ENCODE measurements at regions not wholly inside any gene's neighbourhood (a gene's known extent, or its start where the extent isn't known, plus 50 kb on each side); places are given as distances from the start of the nearest gene placed in this dataset.

GRCh38 chr11:71060391-71060791, 192.0 kb downstream of the SHANK2 start:
- TF ChIP-seq ZNF155 (tag by site-specific recombination; IDR thresholded peaks at IDR 0.05): no peak
- no peak for TF ChIP-seq ZNF266 (tag by site-specific recombination; IDR thresholded peaks at IDR 0.05; ENCODE audit: low read depth)
- no peak for TF ChIP-seq ZNF23 (tag by site-specific recombination; IDR thresholded peaks at IDR 0.05; ENCODE audit: borderline replicate concordance)
- no peak for TF ChIP-seq ZNF707 (tag by site-specific recombination; IDR thresholded peaks at IDR 0.05)
- TF ChIP-seq FEZF1 (tag by site-specific recombination; IDR thresholded peaks at IDR 0.05): no peak
- no peak for TF ChIP-seq ZNF174 (tag by site-specific recombination; IDR thresholded peaks at IDR 0.05)
- no peak for TF ChIP-seq ZNF274 (IDR thresholded peaks at IDR 0.05; ENCODE audit: low read length)
- TF ChIP-seq ZNF274 (tag by site-specific recombination; IDR thresholded peaks at IDR 0.05; ENCODE audit: borderline replicate concordance): no peak
- TF ChIP-seq ZNF169 (tag by site-specific recombination; IDR thresholded peaks at IDR 0.05): no peak
- no peak for TF ChIP-seq EGR2 (tag by site-specific recombination; IDR thresholded peaks at IDR 0.05; ENCODE audit: low read depth)
- TF ChIP-seq GFI1B (tag by site-specific recombination; IDR thresholded peaks at IDR 0.05): no peak
- TF ChIP-seq ZSCAN4 (tag by site-specific recombination; IDR thresholded peaks at IDR 0.05): no peak
- no peak for TF ChIP-seq ZNF701 (tag by site-specific recombination; IDR thresholded peaks at IDR 0.05)
- TF ChIP-seq ZNF529 (tag by site-specific recombination; IDR thresholded peaks at IDR 0.05; ENCODE audit: insufficient replicate concordance): no peak
- TF ChIP-seq PATZ1 (tag by site-specific recombination; IDR thresholded peaks at IDR 0.05): no peak
- no peak for TF ChIP-seq ZNF791 (tag by site-specific recombination; IDR thresholded peaks at IDR 0.05)
- no peak for TF ChIP-seq KLF10 (tag by site-specific recombination; IDR thresholded peaks at IDR 0.05)
- TF ChIP-seq ZNF558 (tag by site-specific recombination; IDR thresholded peaks at IDR 0.05): no peak
- H3K4me3 ChIP-seq (ENCODE audit: low read depth, low read length): no peak overlapping the region
- no peaks in the 10 kb centered on the region for H3K4me1 ChIP-seq (ENCODE audit: control insufficient read depth, insufficient read depth, low read length)
- ChIA-PET CTCF (no interaction called here), POLR2A (no interaction called here)
- H3K27ac ChIP-seq (ENCODE audit: extremely low read depth, low read depth, low read length): no peak overlapping the region
- no peaks in the 10 kb centered on the region for H3K9me3 ChIP-seq (ENCODE audit: control insufficient read depth, insufficient read depth, low read depth, low read length)
- peaks cover 0 to 4% of the 10 kb centered on the region in 2 experiments; a peak in 1 of 3 replicates for H3K36me3 ChIP-seq (ENCODE audit: control insufficient read depth in 2 of 2, insufficient read depth in 1 of 2, low read length in 2 of 2)

GRCh38 chr11:71059662-71060061, 192.7 kb downstream of the SHANK2 start:
- ChIA-PET POLR2A (interaction anchor here (0.5 kb wide), 1 partner anchor 367 kb away, joined by 3 read pairs; no protein-coding TSS in a partner anchor), CTCF (no interaction called here)
- Histone ChIP-seq H3K9me3 (ENCODE audit: control insufficient read depth, insufficient read depth, low read depth, low read length) (no peaks in the 10 kb centered on the region), H3K27ac (ENCODE audit: extremely low read depth, low read depth, low read length) (no peak overlapping the region), H3K4me1 (ENCODE audit: control insufficient read depth, insufficient read depth, low read length) (no peaks in the 10 kb centered on the region), H3K36me3 (ENCODE audit: control insufficient read depth in 2 of 2, insufficient read depth in 1 of 2, low read length in 2 of 2) (peaks cover 0 to 4% of the 10 kb centered on the region in 2 experiments; a peak in 1 of 3 replicates), H3K4me3 (ENCODE audit: low read depth, low read length) (no peak overlapping the region)
- no peak for TF ChIP-seq ZNF548 (tag by site-specific recombination; IDR thresholded peaks at IDR 0.05)
- no peak for TF ChIP-seq GLI2 (tag by site-specific recombination; IDR thresholded peaks at IDR 0.05; ENCODE audit: borderline replicate concordance, low read depth)
- TF ChIP-seq ZNF843 (tag by site-specific recombination; IDR thresholded peaks at IDR 0.05): no peak
- no peak for TF ChIP-seq BCL11B (tag by site-specific recombination; IDR thresholded peaks at IDR 0.05; ENCODE audit: low read depth)
- no peak for TF ChIP-seq CTCF (tag by site-specific recombination; IDR thresholded peaks at IDR 0.05)
- TF ChIP-seq PRDM1 (tag by site-specific recombination; IDR thresholded peaks at IDR 0.05): no peak
- no peak for TF ChIP-seq ZIC2 (tag by site-specific recombination; IDR thresholded peaks at IDR 0.05)
- no peak for TF ChIP-seq HOXA7 (CRISPR knock-in tag; IDR thresholded peaks at IDR 0.05; ENCODE audit: borderline replicate concordance)
- no peak for TF ChIP-seq ZNF280C (tag by site-specific recombination; IDR thresholded peaks at IDR 0.05)
- TF ChIP-seq ZNF549 (tag by site-specific recombination; IDR thresholded peaks at IDR 0.05): no peak
- no peak for TF ChIP-seq ZNF26 (tag by site-specific recombination; IDR thresholded peaks at IDR 0.05)

Data from HEK293 (cell line).